ENCODE measurements at regions not wholly inside any gene's neighbourhood (a gene's known extent, or its start where the extent isn't known, plus 50 kb on each side); places are given as distances from the start of the nearest gene placed in this dataset.
A peak's percentile ranks its signal among the peaks of the same experiment; 100 is the strongest.

GRCh38 chr9:90102292-90102901 is 497.6 kb downstream of the GADD45G start:
- TF ChIP-seq JUNB (IDR thresholded peaks at IDR 0.05; ENCODE audit: unreplicated experiment) (no peak), CTCF (conservative IDR thresholded peaks at IDR 0.05; ENCODE audit: low read depth in 2 of 2) (peak; percentile 88 to 94), EZH2 (IDR thresholded peaks at IDR 0.05; ENCODE audit: low read depth, unreplicated experiment) (no peak), EZH2phosphoT487 (IDR thresholded peaks at IDR 0.05; ENCODE audit: unreplicated experiment) (no peak), POLR2AphosphoS5 (IDR thresholded peaks at IDR 0.05; ENCODE audit: low read depth) (no peak), CREB1 (CRISPR knock-in tag; IDR thresholded peaks at IDR 0.05; ENCODE audit: low read depth) (peak; percentile 61), ETS1 (IDR thresholded peaks at IDR 0.05) (no peak), REST (IDR thresholded peaks at IDR 0.05; ENCODE audit: unreplicated experiment) (no peak), ZNF331 (CRISPR knock-in tag; IDR thresholded peaks at IDR 0.05; ENCODE audit: low read depth) (no peak), ZNF114 (CRISPR knock-in tag; IDR thresholded peaks at IDR 0.05) (no peak), NANOG (IDR thresholded peaks at IDR 0.05; ENCODE audit: borderline replicate concordance) (no peak), STAT1 (IDR thresholded peaks at IDR 0.05; ENCODE audit: unreplicated experiment) (no peak), ZNF462 (CRISPR knock-in tag; IDR thresholded peaks at IDR 0.05) (no peak)

Data from GM23338 (cell line).